ENCODE measurements at regions not wholly inside any gene's neighbourhood (a gene's known extent, or its start where the extent isn't known, plus 50 kb on each side); places are given as distances from the start of the nearest gene placed in this dataset.

DNA sequence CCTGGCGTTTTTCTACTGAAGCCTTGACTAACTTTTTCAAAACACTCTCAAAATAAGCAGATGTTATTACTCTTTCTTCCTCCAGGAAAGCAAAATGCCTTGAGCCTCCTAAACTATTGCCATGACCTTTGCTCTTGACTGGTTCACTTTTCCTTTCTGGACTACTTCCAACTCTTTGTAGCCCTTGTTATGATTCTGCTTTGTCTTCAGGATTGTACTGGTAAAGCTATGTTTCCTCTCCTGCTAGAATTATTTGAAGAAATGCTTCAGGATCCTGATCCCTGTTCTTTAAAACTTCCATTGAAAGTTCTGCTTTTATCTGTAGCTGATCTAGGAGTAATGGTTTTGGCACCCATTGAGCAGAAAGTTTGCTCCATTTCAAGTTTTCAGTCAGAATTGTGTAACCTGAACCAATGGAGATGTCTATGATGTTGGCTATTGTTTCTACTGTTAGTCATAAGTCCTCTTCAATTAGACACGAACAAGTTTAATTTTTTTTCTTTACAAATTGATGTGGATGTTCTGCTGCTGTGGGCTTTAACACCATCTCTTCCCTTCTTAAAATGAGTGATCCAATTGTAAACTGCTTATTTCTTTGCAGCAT, 1356.4 kb downstream of the EFNA5 start:
- TF ChIP-seq, protein P1, sequence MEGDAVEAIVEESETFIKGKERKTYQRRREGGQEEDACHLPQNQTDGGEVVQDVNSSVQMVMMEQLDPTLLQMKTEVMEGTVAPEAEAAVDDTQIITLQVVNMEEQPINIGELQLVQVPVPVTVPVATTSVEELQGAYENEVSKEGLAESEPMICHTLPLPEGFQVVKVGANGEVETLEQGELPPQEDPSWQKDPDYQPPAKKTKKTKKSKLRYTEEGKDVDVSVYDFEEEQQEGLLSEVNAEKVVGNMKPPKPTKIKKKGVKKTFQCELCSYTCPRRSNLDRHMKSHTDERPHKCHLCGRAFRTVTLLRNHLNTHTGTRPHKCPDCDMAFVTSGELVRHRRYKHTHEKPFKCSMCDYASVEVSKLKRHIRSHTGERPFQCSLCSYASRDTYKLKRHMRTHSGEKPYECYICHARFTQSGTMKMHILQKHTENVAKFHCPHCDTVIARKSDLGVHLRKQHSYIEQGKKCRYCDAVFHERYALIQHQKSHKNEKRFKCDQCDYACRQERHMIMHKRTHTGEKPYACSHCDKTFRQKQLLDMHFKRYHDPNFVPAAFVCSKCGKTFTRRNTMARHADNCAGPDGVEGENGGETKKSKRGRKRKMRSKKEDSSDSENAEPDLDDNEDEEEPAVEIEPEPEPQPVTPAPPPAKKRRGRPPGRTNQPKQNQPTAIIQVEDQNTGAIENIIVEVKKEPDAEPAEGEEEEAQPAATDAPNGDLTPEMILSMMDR (conservative IDR thresholded peaks at IDR 0.05) = no peak
- TF ChIP-seq ZFX (IDR thresholded peaks at IDR 0.05) = no peak
